Omental fat pad (tissue), 3 donors: ENCODE measurements at regions not wholly inside any gene's neighbourhood (a gene's known extent, or its start where the extent isn't known, plus 50 kb on each side); places are given as distances from the start of the nearest gene placed in this dataset.

ENCODE experiments used
- ATAC-seq: fragments of 150-250 bp; one replicate; pipeline ENCODE4 v1.9.1; 2016; ENCODE audit warnings: mild to moderate bottlenecking, moderate library complexity; ENCODE audit not compliant: low FRiP score
- DNase-seq: peaks from one replicate; pipeline ENCODE4 v3.0.0-alpha.2; 2019; ENCODE audit warnings: low spot score
- CTCF ChIP-seq, 3 donors: fragments of 450-650 bp; IDR thresholded peaks; one replicate each; pipeline ENCODE4 v1.5.1; 2016 to 2017; ENCODE audit warnings: antibody characterized with exemption in 3 of 3, mild to moderate bottlenecking in 3 of 3, moderate library complexity in 2 of 3

DNA sequence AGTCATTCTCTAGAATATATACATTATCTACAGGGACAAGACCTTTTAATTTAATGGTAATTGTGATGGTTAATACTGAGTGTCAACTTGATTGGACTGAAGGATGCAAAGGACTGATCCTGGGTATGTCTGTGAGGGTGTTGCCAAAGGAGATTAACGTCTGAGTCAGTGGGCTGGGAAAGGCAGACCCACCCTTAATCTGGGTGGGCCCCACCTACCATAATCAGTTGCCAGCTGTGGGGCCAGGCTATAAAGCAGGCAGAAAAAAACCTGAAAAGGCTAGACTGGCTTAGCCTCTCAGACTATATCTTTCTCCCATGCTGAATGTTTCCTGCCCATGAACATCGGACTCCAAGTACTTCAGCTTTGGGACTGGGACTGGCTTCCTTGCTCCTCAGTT lies 112.2 kb upstream of the SMC2 start:
- TF ChIP-seq CTCF (IDR thresholded peaks at IDR 0.05), result no peak
- DNase-seq, result no peak
- ATAC-seq, result no peak

- no peak for ATAC-seq
- TF ChIP-seq CTCF (IDR thresholded peaks at IDR 0.05), result no peak
- DNase-seq, result no peak
Observed at GRCh38 chr9:103985077-103985476, 109.0 kb upstream of the SMC2 start.

- ATAC-seq (no peak), DNase-seq (no peak)
- no peak for TF ChIP-seq CTCF (IDR thresholded peaks at IDR 0.05)
Observed at GRCh38 chr9:103988821-103989220, 105.3 kb upstream of the SMC2 start.

DNA sequence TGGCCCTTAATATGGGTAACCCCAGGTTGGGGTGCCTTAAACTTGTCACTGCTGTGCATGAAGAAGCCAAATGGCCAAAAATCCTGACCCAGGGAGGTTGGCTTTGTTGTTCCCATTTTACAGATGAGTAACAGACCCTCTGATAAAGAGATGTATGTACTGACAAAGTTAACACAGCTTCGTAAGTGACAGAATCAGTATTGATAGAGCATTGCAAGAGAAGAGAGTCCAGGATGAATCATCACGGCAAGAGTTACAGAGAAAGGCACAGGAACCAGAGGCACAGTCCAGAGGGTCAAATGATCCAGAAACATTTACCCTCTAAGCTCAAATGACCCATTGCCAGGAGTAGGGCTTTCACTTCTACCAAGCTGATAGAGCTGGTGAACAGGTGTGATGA lies 103.8 kb upstream of the SMC2 start:
- no peak for TF ChIP-seq CTCF (IDR thresholded peaks at IDR 0.05)
- no peak for ATAC-seq
- no peak for DNase-seq

- no peak for TF ChIP-seq CTCF (IDR thresholded peaks at IDR 0.05)
- DNase-seq (no peak), ATAC-seq (no peak)
Observed at GRCh38 chr9:103991001-103991400, 103.1 kb upstream of the SMC2 start.

- ATAC-seq (no peak), DNase-seq (no peak)
- no peak for TF ChIP-seq CTCF (IDR thresholded peaks at IDR 0.05)
Observed at GRCh38 chr9:103991698-103992097, 102.4 kb upstream of the SMC2 start.

- ATAC-seq (peak; percentile 80), DNase-seq (no peak)
- no peak for TF ChIP-seq CTCF (IDR thresholded peaks at IDR 0.05)
Observed at GRCh38 chr9:103992938-103993579, 101.0 kb upstream of the SMC2 start.
